ENCODE measurements at regions not wholly inside any gene's neighbourhood (a gene's known extent, or its start where the extent isn't known, plus 50 kb on each side); places are given as distances from the start of the nearest gene placed in this dataset.
"Not testable (repeated sequence)": the region's sequence is repeated elsewhere in the genome, so short reads cannot be mapped to it uniquely, and the experiment has no call there.

DNA sequence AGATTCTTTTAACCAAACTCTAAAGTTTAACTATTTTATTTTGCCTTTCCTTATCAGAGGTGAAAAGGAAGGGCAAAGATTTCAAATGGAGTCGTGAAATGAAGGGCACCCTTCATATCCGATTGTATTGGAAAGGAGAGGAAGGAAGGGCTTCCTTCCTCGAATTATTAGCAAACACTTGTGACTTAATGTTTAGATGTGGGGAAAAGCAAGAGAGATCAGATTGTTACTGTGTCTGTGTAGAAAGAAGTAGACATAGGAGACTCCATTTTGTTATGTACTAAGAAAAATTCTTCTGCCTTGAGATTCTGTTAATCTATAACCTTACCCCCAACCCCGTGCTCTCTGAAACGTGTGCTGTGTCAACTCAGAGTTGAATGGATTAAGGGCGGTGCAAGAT is 291.5 kb downstream of the ABCC12 start:
- not testable (repeated sequence) for TF ChIP-seq EZH2 (IDR thresholded peaks at IDR 0.05)
- TF ChIP-seq, protein P1, sequence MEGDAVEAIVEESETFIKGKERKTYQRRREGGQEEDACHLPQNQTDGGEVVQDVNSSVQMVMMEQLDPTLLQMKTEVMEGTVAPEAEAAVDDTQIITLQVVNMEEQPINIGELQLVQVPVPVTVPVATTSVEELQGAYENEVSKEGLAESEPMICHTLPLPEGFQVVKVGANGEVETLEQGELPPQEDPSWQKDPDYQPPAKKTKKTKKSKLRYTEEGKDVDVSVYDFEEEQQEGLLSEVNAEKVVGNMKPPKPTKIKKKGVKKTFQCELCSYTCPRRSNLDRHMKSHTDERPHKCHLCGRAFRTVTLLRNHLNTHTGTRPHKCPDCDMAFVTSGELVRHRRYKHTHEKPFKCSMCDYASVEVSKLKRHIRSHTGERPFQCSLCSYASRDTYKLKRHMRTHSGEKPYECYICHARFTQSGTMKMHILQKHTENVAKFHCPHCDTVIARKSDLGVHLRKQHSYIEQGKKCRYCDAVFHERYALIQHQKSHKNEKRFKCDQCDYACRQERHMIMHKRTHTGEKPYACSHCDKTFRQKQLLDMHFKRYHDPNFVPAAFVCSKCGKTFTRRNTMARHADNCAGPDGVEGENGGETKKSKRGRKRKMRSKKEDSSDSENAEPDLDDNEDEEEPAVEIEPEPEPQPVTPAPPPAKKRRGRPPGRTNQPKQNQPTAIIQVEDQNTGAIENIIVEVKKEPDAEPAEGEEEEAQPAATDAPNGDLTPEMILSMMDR (IDR thresholded peaks at IDR 0.05) = not testable (repeated sequence)
